ENCODE measurements at regions not wholly inside any gene's neighbourhood (a gene's known extent, or its start where the extent isn't known, plus 50 kb on each side); places are given as distances from the start of the nearest gene placed in this dataset.

GRCh38 chr4:3896441-3896840, 130.3 kb downstream of the ADRA2C start:
- no peak for TF ChIP-seq USF1 (IDR thresholded peaks at IDR 0.05)
- no peak for TF ChIP-seq ZBTB7A (IDR thresholded peaks at IDR 0.05; ENCODE audit: low read depth)
- no peak for TF ChIP-seq REST (IDR thresholded peaks at IDR 0.05; ENCODE audit: low read depth)
- TF ChIP-seq CREB1 (IDR thresholded peaks at IDR 0.05; ENCODE audit: low read depth), result no peak
- TF ChIP-seq RAD21 (IDR thresholded peaks at IDR 0.05; ENCODE audit: low read depth), result no peak
- TF ChIP-seq FOXM1 (IDR thresholded peaks at IDR 0.05; ENCODE audit: borderline replicate concordance, low read depth), result no peak
- no peak for TF ChIP-seq TCF12 (IDR thresholded peaks at IDR 0.05; ENCODE audit: low read depth)
- no peak for TF ChIP-seq TAF1 (IDR thresholded peaks at IDR 0.05; ENCODE audit: low read depth)
- TF ChIP-seq EP300 (IDR thresholded peaks at IDR 0.05; ENCODE audit: borderline replicate concordance), result no peak
- no peak for TF ChIP-seq MAX (IDR thresholded peaks at IDR 0.05)
- TF ChIP-seq NFIC (IDR thresholded peaks at IDR 0.05), result no peak
- TF ChIP-seq TEAD4 (IDR thresholded peaks at IDR 0.05), result no peak
- no peak for TF ChIP-seq EGR1 (IDR thresholded peaks at IDR 0.05)
- no peak for TF ChIP-seq CEBPB (IDR thresholded peaks at IDR 0.05)
- TF ChIP-seq YY1 (IDR thresholded peaks at IDR 0.05; ENCODE audit: low read depth), result no peak

- TF ChIP-seq YY1 (IDR thresholded peaks at IDR 0.05; ENCODE audit: low read depth) (no peak), USF1 (IDR thresholded peaks at IDR 0.05) (no peak), MAX (IDR thresholded peaks at IDR 0.05) (no peak), FOXM1 (IDR thresholded peaks at IDR 0.05; ENCODE audit: borderline replicate concordance, low read depth) (no peak), TCF12 (IDR thresholded peaks at IDR 0.05; ENCODE audit: low read depth) (no peak), TEAD4 (IDR thresholded peaks at IDR 0.05) (no peak), CREB1 (IDR thresholded peaks at IDR 0.05; ENCODE audit: low read depth) (no peak), CEBPB (IDR thresholded peaks at IDR 0.05) (no peak), EGR1 (IDR thresholded peaks at IDR 0.05) (no peak), EP300 (IDR thresholded peaks at IDR 0.05; ENCODE audit: borderline replicate concordance) (no peak), REST (IDR thresholded peaks at IDR 0.05; ENCODE audit: low read depth) (no peak), NFIC (IDR thresholded peaks at IDR 0.05) (no peak), TAF1 (IDR thresholded peaks at IDR 0.05; ENCODE audit: low read depth) (no peak), RAD21 (IDR thresholded peaks at IDR 0.05; ENCODE audit: low read depth) (no peak), ZBTB7A (IDR thresholded peaks at IDR 0.05; ENCODE audit: low read depth) (no peak)
Measured at GRCh38 chr4:3898098-3898497, 131.9 kb downstream of the ADRA2C start.

GRCh38 chr4:3911252-3911856, 145.2 kb downstream of the ADRA2C start:
- TF ChIP-seq REST (IDR thresholded peaks at IDR 0.05; ENCODE audit: low read depth) (no peak), TCF12 (IDR thresholded peaks at IDR 0.05; ENCODE audit: low read depth) (no peak), CEBPB (IDR thresholded peaks at IDR 0.05) (no peak)

- TF ChIP-seq TCF12 (IDR thresholded peaks at IDR 0.05; ENCODE audit: low read depth) (no peak), TAF1 (IDR thresholded peaks at IDR 0.05; ENCODE audit: low read depth) (no peak), RAD21 (IDR thresholded peaks at IDR 0.05; ENCODE audit: low read depth) (no peak), CEBPB (IDR thresholded peaks at IDR 0.05) (no peak), CREB1 (IDR thresholded peaks at IDR 0.05; ENCODE audit: low read depth) (no peak)
Measured at GRCh38 chr4:3936184-3936583, 170.0 kb downstream of the ADRA2C start.

GRCh38 chr4:3942569-3942971, 176.4 kb downstream of the ADRA2C start:
- TF ChIP-seq RAD21 (IDR thresholded peaks at IDR 0.05; ENCODE audit: low read depth), result peak; percentile 42; the same call in 1 of the 2 replicates
